ENCODE measurements at regions not wholly inside any gene's neighbourhood (a gene's known extent, or its start where the extent isn't known, plus 50 kb on each side); places are given as distances from the start of the nearest gene placed in this dataset.
A peak's percentile ranks its signal among the peaks of the same experiment; 100 is the strongest.

DNA sequence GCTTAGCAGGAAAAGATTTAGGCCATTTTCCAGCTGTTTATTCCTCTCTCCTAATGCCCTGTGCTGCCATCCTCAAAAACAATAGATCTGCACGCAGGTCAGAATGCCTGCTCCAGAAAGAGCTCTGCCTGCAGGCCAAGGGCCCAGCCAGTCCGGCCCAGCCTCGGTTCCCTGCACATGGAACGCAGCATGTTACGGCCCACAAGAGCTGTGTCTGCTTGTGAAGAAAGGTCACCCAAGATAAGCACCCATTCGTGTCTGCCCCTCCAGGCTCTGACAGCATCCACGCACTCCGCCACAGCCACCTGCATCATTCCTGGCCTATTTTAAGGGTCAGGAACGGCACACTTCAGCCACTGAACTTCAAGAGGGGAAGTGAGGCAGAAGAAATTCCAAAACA is 152.2 kb downstream of the SPATA19 start:
- no peak for DNase-seq

DNA sequence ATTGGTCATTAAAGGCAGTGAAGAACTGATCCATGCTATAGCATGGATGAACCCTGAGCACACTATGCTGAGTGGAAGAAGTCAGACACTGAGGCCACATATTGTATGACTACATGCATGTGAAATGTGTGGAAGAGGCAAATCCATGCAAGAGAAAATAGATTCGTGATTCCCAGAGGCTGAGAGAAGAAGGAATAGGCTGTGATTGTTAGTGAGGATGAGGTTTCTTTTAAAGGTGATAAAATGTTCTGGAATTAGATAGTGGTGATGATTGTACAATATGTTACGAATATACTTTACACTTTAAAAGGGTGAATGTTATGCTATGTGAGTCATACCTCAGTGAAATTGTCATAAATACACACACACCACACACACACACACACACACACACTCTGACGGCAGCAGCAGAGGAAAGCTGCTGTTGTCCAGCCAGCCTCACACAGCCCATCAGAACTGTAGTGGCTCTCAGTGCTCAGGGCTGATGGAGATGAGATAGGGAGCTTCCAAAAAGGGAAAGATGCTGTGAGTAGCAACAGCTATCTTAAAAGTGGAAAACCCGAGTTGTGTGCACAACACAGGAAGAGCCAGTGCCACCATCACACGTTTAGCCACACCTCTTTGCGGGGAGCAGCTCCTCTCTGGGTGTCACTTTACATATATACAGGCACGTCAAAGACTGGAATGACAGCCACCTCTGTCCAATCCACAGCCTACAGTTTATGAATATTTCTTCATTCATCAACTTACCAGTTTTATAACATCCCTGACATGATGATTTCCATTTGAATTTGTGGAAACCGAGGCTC is 153.0 kb downstream of the SPATA19 start:
- DNase-seq, result no peak

DNA sequence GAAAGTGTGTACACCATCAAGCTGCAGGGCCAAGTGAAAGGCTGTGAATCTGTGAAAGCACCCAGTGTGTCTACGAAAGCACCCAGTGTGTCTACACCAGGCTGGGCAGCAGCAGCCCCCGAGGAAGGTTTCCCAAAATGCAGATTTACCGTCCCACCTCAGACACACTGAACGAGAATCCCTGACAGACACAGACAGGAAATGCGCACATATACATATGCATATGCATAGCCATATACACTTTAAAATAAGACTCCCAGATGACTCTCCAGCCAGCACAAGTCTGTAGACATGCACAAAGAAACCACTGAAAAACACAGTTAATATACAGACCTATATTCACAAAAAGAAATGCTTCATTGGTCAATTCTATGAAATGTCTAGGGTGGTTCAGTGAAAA is 155.5 kb upstream of the OPCML start:
- no peak for DNase-seq

DNA sequence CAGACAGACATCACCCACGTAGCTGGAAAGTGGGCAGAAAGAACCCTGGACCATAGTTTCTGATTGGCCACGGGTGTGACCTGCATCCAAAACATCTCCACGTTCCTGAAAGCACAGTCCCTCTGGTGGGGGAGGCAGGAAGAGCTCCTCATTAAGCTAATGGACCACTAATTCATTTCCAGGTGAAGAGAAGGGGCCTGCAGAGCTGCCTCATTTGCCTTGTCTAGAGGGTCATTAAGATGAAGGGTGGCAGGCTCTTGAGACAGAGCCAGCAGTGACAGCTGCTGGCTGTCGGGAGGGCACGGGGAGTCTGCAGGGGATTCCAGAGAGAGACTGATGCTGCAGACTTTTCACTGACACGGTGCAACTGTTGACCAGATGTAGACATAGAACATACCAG is 149.6 kb upstream of the OPCML start:
- peak in 2 of 3 experiments; percentile 55 to 82 for DNase-seq

DNA sequence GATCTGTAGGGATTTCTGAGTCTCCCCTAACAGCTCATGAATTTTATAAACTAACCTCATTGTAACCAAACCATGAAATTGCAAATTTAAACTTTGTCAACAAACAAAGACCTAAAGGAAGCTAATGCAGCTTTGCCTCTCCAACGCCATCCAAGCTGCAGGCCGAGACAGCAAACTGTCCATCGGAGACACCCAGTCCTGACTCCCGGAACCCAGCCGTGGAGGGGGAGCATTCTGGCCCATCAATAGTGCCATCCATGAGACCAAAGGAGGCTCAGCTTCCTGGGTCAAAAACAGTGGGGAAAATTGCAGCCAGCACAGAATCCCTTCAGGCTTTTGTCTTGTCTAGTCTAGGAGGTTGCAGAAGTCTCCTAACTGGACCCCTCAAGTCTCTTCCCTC is 147.6 kb upstream of the OPCML start:
- DNase-seq, result no peak

DNA sequence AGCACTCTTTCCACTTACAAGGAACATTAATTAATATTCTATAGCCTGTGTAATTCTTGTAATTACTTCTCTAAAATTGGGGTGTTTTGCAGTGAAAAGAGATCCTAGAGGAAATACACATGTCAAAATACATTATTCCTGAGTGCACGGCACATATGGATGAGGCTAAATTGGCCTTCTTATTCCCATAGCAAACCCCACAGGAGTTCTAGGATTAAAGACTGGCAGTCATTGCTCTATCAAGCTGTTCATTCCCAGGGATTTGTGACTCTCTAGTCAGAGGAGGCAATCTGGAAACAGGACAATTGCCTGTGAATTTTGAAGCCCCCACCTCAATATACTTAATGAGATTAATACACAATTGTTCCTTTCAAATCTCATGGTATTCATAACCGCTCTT is 145.9 kb upstream of the OPCML start:
- no peak for DNase-seq

DNA sequence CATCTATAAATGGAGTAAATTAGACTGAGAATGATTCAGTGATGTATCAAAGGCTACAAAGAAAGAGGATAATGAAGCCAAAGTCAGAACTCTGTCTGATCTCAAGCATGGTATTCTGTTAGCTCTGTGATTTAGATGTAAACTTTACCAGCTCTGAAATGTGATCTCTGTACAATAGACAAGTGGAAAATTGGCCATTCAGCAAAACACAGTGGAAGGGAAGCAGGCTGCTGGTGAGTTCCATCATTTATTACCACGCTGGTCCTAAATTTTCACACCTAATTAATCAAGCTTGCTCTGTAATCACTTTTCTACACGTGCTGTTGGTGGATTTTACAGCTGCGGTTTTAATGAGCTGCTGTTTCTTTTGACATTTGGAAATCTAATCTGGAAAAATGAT is 145.1 kb upstream of the OPCML start:
- peak in 1 of 3 experiments; percentile 30 for DNase-seq

DNA sequence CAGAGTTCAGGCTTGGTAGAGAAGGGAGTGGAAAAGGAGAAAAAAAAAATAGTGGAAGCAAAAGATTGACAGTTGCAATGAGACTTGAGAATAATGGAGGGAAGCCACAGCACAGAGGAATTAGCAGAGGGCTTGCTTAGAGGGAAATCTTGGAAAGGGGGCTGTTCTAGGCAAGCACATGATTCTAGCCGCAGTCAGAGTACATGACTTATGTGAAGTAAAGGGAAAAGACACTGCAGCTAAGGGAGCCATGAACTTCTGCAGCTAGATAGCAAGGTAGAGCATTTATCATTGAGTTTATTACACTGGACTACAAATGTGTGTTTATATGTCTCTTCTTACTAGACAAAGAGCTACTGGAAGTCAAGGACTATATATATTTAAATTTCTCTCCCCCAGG is 144.0 kb upstream of the OPCML start:
- DNase-seq, result no peak

DNA sequence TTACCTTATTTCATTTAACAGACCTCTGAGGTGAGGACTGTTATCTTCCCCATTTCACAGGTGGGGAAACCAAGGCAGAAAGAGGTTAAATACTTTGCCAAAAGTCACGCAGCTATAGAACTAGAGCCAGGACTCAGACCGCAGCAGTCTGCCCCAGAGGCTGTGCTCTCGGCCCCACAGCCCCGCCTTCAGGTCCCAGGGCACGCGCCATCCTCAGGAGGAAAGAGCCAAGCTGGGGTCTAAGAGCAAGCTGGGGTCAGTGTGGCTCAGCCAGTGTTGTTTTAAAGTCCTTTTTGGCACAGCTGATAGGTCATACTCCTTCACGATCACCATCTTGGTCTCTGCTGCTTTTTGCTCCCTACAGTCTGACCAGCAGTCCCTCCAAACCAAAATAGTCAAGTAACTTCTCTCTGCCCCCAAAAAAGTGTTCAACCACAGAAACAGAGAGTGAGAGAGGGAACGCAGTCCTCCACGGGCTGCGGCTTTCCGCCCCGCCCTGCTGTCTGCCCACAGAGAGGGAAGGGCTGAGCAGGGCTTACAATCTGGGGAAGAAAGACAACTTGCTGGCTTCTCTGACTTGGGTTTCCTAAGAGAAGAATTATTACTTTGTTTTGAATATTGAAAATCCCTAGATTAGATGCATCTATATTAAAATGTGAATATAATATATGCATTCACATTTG is 137.2 kb upstream of the OPCML start:
- no peak for DNase-seq

DNA sequence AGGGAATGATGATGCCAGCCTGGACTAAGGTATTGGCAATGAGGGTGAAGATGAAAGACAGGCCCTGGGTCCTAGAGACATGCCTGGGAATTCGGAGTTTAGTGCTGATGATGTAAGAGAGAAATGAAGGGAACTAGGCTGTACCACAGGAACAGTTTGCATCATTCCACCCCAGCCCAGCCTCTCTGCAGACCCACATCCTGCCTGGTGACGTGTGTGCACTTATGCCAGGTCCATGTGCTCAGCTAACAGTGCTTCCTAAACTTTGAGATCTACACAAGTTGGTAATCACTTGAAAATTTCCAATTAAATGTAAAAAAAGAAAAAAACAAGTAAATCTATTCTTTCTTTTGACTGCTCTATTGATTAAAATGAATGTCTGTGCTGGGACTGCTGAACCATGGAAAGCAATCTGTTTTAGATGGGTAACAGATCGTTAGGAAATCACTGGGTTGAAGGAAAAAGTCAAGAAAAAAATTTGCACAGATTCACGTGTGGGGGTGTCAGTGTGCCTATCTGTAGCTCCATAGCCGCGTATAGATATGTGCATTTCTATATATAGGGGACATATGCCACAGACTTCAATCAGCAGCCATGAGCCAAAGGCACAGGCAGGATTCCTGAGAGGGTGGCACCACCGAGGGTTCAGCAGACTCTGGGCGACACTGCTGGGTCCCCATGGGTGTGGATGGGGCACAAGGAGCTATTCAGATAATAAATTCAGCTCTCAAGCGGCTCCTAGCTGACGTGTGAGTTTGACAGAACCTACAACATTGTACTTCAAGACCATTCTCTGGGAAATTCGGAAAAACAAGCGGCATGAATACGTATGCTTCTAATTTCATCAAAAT is 131.1 kb upstream of the OPCML start:
- no peak for DNase-seq

DNA sequence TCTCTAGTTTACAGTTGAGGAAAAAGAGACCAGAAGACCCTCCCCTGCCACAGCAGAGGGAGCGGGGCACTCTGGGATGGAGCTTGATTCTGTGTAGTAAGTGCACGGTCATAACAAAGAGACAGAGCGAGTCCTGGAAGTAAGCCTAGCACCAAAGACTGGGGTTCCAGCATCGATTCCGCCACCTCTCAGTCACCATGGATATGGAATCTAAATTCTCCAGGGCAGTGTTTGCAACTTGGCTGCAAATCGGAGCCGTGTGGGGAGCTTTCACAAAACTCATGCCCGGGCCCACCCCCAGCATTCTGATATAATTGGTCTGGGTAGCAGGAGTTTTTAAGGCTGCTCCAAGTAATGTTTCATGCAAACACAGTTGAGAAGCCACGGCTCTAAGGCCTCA is 129.5 kb upstream of the OPCML start:
- DNase-seq, result no peak

DNA sequence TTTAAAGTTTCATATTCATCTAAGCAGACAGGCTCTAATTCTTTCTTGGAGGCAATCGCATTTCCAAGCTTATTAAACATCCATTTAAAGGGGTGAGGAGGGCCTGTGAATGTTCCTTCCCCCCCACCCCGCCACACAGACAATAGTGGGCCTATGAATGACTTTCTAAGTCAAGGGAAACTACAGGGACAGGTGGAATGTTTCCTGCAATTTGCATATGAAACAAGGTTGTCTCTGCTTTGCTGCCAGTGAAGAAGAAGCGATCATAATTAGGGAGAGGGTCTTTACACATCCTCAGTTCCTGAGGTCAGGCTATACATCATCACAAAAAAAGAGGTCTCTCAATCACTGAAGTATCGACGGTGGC is 127.9 kb upstream of the OPCML start:
- DNase-seq, result no peak

DNA sequence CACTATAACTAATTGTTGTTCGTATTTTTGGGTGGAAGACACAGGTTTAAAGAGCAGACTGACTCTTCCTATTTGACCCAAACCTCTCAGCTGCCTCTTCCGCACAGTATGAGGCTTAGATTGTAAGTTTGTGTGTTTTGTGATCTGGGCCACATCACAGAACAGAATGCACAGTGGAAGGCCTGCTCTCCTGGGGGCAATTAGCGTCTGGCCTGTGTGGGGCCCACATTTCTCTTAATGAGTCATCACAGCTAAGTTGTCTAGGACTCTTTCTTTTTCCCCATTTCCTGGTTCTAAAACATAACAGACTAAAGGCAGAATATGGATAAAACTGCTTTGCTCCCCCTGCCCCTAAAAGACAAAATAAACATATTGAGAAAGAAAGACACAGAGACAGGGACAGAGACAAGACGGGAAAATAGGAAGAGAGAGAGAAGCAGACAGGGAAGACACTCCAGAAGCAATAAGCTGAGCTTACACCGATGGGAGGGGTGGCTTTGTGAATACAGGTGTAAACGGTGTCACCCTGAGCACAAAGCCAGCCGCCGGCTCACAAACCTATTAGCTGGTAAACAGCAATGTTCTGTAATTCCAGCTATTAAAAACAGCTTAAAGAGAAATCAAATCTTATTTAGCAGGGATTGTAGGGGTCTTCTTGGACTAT is 127.4 kb upstream of the OPCML start:
- peak in 2 of 3 experiments; percentile 34 to 51 for DNase-seq

DNA sequence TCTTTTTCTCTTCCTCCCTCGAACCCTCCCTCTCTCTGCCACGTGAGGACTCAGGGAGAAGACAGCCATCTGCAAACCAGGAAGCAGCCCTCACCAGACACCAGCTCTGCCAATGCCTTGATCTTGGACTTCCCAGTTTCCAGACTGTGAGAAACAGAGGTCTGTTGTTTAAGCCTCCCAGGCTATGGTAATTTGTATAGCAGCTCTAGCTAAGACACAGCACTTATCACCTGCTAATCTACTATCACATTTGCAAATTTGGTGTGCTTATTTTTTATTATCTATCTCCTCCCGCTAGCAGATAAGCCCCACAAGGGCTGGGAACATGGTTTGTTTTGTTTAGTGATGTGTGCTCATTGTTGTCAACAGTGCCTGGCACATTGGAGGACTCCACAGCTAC is 124.8 kb upstream of the OPCML start:
- no peak for DNase-seq

DNA sequence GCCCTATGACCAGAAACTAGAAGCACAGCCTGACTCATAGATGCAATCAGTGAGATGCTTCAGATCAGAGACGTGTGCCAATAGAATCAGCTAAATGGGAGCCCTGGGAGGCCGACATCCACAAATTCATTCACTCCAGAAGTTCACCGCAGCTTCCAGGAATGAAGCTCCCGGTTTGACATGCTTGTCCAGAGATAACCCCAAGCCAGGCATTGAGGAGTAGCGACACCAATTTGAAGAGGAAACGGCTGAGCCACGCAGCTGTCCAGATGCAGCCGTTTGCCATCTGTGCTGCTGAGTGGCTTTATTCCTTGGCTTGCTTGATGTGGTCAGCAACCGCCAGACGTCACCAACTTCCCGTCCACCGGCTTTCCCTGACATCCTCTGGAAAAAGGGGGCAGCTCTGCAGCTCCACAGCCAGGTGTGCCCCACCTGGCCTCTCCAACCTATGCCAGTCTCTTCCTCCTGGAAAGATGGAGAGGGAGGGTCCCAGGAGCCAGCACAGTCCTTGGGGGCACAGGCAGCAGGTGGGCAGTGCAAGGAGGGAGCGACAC is 123.9 kb upstream of the OPCML start:
- DNase-seq, result no peak

DNA sequence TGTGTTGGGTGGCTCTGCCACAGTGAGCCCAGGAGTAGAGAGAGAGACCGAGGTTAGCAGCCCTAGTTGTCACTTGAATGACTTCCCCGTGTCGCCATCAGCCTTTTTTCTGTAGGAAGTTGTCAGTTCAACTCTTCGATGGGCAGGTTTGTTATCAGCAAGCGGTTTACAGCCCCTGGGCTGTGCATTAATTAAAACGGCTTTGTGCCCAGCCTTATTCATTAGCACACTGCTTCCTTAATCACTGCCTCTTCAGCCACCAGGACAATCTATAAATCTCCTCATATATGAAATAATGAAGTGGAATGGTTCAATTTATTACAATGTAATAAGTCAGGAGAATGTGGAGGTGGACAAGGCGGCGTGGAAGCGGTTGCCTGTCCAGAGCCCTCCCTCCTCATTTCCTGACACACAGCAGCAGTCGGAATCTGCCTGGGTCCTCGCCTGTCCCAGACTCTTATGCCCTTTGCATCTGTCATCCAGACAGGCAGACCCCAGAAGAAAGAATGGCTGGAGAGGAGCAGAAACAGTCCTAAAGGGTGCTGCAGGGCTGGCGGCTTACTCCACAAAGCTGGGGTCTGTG is 122.4 kb upstream of the OPCML start:
- DNase-seq, result no peak

DNA sequence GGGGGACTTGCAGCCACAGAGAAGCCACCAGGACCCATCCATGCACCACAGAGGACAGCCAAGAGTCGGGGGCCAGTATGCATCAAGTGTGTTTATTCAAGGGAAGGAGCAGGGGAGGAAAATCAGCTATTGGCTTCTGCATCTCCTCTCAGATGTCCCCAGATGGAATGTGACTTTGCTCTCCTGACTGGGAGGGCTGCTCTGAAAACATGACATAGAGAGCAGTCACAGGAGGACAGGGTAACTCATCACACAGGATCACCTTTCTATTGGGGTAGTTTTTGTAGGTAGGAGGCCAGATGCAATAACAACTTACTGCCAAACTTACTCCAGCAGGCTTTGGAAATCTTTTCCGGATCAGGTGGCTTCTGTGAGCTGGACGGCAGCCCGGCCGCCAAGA is 121.0 kb upstream of the OPCML start:
- no peak for DNase-seq

DNA sequence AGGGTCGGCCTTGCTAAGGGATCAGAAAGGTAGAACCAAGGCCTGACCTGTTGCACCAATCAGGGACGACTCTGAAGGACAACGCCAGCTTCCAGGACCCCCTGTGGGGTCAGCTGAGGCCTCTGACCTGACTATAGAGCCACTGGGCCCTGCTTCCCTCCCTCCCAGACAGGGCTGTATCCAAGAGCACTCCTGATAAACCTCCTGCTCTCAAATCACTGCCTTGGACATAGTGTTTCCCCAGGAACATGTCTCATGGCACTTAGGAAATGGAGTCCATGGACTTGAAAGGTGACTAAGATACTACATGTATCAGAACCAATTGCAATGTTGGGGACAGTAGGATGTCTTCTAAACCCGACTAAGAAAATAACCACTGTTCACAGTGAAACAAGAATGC is 117.8 kb upstream of the OPCML start:
- DNase-seq, result no peak

DNA sequence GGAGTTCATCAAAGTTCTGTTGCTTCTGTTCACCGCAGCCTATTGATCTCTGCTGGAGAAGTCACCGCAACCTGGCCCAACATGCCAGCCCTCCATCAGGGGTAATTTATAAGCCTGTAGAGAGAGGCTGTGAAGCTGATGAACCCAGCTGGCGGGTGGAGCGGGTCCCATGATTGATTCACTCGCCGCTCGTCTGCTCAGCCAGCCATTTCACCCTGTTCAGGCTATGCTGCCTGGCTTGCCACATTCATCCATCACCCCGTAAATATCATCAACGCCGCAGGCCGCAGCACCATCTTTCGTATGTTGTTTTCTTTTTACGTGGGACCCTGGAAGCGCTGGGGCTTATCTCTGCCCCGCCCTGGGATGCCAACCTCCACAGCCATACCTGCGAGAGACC is 116.7 kb upstream of the OPCML start:
- no peak for DNase-seq

DNA sequence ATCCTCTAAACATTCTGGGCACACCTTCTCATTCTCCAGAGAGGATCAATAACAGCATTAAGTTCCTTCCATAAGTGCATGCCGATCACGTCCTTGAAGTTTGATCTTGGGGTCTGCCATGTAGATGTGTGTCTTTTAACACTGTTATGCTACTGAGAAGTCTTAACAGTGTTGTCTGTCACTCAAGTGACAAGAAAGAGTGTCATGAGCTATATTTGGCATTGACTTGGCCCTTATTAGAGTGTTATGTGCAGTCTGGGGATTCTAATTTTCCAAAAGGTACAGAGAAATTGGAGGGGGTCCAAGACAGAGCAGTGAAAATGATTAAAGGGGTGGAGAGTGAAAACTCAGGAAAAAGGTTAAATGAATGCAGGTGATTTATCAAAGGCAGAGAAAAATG is 107.1 kb upstream of the OPCML start:
- DNase-seq, result no peak

DNA sequence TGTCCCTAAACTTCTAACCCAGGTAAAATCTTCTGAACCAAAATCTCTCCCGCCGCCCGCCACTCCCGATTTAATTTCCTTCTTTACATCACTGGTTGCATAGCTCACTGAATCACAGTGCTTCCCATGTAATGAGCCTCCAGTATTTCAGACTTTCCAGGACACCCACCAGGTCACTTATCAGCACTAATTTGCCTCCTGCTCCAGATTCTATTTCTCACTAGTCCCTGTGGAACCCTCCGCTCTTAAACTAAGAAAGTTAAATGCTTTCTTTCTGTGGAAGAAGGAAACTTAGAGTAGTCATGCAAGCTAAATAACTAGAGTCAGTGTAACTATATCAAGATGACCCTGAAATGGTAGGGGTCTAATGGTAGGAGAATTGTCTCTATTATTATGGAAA is 106.6 kb upstream of the OPCML start:
- no peak for DNase-seq

DNA sequence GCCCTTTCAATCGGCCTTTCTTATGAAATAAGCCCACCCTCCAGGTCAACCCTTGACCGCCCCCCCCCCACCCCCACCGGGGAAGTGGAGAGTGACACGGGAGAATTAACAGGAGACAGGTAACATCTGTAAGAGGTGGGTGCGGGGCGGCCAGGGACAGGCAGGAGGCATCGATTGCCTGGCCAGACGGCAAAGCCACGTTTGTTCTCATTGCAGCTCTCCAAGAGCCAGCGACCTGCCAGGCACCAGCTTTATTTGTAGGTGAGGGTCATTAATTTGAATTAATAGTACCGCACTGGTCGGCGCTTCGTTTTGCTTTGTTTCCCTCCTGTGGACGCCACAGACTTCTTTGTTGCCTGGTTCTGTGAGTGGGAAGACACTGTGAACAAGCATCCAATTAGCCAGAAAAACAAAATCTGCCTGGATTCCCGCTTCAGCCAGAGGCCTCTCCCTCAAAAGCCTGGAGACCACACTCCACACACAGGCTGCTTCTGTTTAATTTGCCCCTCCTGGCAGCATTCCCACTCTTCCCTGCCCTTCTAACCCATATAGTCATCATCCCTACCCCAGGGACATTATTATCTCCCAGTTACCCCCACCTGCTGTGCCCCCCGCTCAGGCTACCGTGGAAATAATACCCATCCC is 104.5 kb upstream of the OPCML start:
- peak in 2 of 3 experiments; percentile 53 to 62 for DNase-seq
